DMS114 treated with DMSO at 0.1 percent for 48 hours (cell line): ENCODE measurements at regions not wholly inside any gene's neighbourhood (a gene's known extent, or its start where the extent isn't known, plus 50 kb on each side); places are given as distances from the start of the nearest gene placed in this dataset.

Experiments used
- DNase-seq: peaks from one replicate; lab custom pipeline; 2025; ENCODE audit not compliant: unreplicated experiment; lab: John Stamatoyannopoulos, UW

DNA sequence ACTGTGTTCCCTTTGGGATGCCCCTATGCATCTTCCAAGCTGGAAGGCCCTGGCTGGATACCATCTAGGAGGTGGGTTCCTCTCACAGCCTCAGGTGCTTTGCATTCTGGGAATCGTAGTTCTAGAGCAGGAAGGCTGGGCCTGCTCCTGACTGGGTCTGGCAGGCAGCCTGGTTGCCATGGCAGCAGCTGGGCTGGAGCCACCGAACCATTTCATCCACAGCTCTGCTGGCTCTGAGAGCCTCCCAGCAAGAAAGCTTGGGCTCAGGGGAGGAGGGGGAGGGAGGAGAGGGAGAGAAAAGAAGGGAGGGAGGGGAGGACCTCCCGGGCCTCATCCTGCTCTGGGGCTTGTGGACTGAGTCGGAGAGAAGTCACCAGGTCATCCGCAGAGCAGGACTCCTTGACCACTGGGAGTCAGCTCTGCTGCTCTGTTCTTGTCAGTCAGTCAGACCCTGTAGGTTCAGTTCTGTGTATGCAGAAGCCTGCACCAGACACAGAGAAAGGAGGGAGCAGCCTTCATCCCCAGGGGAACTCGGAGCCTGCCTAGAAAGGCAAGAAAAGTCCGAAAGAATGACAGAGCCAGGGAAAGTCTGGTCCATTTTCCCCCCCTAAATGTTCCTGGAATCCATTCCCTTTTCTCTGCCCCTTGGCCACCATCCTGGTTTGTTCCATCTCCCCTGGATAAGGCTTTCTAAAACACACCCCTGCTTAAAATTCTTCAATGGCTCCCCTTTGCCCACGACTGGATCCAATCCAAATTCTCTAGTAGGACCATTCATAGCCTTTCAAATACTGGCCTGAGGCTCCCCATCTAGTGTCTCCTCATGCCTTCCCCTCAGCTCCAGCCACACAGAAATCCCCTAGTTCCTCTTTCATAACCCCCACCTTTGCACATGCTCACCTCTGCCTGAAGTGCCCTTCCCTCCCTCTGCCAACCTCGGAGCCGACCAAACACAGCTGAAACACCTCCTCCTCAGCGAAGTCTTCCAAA is 65.4 kb upstream of the ARAP3 start:
- DNase-seq = no peak

DNA sequence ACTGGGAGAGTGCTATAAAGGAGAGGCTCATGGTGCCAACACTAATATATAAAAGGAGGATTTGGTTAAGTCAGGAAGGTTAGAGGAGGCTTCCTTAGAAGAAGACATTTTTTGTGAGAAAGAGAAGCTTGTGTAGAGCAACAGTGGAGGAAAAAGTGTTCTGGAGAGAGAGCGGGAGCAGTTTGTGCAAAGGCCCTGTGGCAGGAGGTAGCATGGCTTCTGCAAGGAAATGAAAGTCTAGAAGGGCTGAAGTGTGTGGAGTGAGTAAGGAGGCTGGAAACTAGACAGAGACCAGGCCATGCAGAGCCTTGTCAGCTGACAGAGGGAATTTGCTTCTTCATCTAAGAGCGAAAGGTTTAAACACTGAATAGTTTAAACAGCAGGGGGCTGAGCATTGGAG is 64.4 kb upstream of the ARAP3 start:
- DNase-seq = no peak

DNA sequence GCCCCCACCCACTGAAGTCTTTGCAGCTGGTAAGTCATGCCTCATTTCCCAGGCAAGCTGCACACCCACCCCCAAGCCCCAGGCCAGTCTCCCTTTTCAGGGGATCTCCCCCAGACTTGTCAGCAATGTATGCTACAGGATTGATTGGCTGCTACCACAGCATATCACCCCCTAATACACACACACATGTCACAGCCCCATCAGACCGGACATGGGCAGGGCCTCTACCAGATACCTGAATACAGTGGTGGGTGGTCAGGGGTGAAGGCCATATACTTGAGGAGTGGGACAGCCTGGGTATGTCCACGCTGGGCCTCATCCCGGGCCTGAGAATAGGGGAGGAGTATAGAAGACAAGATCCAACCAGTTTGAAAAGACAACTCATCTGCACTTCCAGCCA is 63.4 kb upstream of the ARAP3 start:
- no peak for DNase-seq

DNA sequence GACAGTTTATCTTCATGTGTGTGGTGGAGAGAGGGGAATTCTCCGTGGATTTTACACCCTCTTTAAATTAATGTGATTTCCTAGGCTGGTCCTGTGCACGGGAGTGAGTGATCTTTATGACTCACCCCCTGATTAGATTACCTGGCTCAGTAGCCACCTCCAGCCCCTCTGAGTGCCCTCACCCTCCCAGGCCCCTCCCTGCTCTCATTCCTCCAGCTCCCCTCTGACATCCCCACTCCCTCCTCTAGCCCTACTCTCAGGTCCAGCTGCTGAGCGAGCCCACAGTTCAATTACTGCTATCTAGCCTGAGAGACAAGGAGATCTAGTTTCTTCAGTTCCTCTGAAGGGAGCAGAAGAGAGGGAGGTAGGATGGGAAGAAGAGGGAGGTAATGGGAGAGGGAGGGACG is 61.8 kb upstream of the ARAP3 start:
- DNase-seq = no peak

DNA sequence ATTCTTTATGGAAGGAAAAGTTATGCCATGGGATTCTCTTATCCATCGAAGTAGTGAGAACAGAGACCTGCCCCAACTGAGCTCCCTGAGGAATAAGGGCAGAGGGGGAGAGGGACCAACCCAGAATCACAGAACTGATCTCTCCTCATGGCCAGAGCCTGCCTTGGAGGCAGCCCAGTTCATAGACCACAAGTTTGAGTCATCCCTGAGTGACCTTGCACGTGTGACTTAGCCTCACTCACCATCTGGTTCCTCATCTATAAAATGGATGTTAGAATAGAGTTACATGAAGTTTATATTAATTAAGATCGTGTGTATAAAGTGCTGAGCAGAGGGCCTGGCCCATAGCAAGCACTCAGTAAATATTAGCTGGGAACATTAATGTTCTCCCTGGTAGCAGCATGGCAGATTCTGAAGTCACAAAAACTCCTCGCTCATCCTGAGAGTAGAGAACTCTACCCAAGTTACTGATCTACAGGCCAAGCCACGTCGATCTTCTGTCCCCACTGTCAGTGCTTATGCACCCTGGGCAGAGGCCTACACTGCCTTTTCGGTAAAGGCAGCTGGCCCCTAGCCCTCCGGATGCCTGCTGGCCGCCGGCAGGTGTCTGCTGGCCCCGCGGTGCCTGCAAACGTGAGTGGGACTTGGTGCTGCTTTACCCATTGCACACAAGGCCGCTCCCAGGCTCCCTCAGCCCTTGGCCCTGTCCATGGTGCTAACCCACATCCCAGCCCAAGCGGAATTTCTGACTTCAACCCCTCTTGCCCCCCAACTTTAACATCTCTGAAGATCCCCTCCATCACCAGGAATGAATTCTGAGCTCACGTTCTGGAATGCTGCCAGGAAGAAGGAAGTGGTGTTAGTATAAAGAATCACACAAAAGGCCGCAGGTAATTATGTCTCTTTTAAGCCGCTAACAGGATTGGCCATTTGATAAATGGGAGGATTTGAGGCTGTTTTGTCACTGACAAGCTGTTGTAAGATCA is 61.1 kb upstream of the ARAP3 start:
- no peak for DNase-seq

DNA sequence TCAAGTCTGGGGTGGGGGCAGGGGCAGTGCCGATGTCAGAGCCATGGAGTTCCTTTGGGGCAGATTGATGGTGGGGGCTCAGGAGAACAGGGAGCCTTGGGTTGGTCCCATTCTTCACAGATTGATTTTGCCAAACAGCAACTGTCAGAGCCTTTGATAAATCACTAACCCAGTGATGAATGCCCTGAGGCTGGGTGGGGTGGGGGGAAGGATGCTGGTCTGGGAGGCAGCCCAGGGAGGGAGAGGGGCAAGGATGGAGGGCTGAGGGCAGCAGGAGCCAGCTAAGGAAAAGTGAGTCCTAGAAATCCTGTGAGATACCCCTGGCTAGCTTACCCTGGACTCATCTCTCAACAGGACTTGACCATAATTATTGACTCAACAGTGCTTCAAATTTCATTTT is 60.1 kb upstream of the ARAP3 start:
- no peak for DNase-seq

DNA sequence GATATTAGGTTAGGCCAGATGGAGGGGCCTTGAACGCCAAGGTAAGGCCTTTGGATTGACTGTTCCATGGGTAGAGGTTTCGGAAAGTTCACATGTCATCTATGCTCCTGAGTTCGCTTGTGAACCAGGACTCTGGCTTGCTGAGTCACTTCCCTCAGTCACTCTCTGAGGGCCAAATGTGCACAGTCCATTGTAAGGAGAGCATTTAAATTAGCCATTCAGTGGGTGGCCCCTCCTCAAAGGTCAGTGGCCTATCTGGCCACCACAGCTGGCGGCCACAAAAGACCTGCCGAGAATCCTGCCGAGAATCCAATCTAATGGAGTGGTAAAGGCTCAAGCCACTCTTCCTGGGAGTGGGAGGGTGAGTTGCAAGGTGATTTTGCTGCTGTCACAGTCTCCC is 58.9 kb upstream of the ARAP3 start:
- no peak for DNase-seq

DNA sequence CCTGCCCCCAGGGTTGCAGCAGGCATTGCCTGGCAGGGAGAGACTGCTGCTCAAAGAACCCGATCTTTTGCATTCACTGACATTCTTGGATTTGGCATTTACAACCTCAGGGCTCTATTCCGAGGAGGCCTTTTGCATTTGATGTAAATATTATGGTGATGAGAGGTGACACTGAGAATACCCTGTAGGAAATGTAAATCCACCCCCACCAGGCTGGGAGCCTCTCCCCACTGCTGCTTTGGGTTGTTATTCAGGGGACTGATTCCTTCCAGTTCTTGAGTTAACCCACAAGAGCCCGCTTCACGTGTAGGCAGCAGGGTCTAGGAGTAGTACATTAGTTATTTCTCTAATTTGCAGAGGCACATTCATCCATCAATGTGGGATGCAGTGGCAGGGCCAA is 55.5 kb upstream of the ARAP3 start:
- DNase-seq = no peak

DNA sequence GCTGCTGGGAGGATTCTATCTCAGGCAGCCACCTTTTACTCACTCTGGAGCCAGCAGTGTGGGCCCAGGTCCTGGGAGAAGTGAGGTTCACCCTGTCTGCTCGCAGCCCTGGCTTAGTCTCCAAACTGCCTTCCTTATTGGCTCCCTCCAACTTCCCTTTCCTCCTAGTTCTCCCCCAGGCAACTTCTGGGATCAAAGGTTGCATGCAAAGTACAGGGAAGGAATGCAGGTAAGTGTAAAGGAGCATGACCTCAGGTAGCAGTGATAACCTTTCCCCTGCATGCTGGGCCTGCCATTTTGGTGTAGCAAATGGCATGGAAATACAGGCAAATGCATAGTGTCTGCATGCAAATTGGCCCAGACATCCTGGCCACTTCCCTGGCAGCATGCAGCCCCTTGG is 53.8 kb upstream of the ARAP3 start:
- no peak for DNase-seq

DNA sequence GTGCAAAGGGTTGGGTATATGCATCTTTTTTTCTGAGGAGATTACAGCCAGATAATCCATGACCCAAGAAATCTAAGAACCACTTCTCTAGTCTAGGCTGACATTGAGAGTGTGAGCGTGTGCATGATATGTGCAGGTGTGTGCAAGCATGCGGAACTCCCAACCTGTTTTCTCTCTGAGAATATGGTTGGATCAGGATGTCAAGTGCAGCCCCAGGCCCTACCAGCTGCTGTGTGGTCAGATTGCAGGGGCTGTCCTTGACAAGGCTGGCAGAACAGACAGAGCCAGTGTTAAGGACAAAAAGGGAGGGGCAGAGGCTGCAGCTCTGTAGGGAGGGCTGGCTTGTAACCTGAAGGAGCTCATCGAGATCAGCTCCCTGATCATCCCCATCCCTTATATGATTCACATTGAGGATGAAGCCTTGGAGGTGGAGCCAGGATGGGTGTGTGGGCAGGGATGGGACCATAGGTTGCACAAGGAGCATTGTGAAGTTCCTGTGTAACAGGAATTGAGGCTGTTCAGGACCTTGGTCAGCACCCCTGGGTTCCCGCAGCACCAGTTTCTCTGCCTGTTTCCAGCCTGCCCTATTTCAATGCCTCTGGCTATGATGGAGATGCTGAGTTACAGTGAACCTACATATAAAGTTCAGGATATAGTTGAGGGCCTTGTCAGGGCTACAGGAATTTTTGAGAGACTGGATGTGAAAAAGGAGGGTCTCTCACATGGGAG is 52.6 kb upstream of the ARAP3 start:
- DNase-seq = no peak

DNA sequence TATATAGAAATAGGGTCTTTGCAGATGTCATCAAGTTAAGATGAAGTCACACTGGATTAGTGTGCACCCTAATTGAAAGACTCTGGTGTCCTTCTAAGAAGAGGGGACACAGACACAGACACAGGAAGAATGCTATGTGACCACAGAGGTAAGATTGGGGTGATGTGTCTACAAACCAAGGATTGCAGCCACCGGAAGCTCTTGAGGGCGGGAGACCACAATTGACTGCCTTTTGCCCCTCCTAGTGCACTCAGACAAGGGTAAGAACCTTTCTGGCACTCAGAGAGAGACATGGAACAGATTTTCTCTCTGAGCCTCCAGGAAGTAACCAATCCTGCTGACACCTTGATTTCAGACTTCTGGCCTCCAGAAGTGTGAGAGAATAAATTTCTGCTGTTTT is 51.2 kb upstream of the ARAP3 start:
- no peak for DNase-seq

DNA sequence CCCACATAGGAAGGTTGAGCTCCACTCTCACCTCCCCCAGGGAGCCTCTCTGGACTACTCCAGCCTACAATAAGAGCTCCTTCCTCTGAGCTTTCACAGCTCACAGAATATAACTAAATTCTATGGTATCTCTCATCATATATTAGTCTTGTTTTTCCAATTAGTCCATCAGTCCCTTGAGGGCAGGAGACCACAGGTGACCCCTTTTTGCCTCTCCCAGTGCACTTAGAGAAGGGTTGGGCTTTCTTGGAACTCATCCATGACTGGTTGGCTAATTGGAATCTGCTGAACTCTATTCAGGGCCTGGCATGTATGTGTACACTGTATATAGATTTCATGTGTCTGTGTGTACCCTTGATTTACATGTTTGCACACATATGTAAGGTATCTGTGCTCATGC is 50.4 kb upstream of the ARAP3 start:
- DNase-seq = no peak
